ENCODE measurements at regions not wholly inside any gene's neighbourhood (a gene's known extent, or its start where the extent isn't known, plus 50 kb on each side); places are given as distances from the start of the nearest gene placed in this dataset.
A peak's percentile ranks its signal among the peaks of the same experiment; 100 is the strongest.

GRCh38 chr4:185894481-185894880 lies 82.5 kb upstream of the SORBS2 start:
- no peak for DNase-seq

GRCh38 chr4:185895351-185895750 lies 83.4 kb upstream of the SORBS2 start:
- no peak for DNase-seq

GRCh38 chr4:185895866-185896265 lies 83.9 kb upstream of the SORBS2 start:
- DNase-seq = no peak

GRCh38 chr4:185896817-185897488 lies 85.0 kb upstream of the SORBS2 start:
- no peak for DNase-seq

GRCh38 chr4:185898413-185898812 lies 86.4 kb upstream of the SORBS2 start:
- no peak for DNase-seq

- no peak for DNase-seq
Measured at GRCh38 chr4:185899833-185900232, 87.8 kb upstream of the SORBS2 start.

GRCh38 chr4:185902654-185903053 lies 90.7 kb upstream of the SORBS2 start:
- DNase-seq = no peak

GRCh38 chr4:185903205-185903604 lies 91.2 kb upstream of the SORBS2 start:
- DNase-seq = no peak

GRCh38 chr4:185904381-185904780 lies 92.4 kb upstream of the SORBS2 start:
- no peak for DNase-seq

GRCh38 chr4:185909972-185910371 lies 98.0 kb upstream of the SORBS2 start:
- no peak for DNase-seq

- no peak for DNase-seq
Measured at GRCh38 chr4:185911556-185912064, 99.6 kb upstream of the SORBS2 start.

GRCh38 chr4:185912779-185913178 lies 100.8 kb upstream of the SORBS2 start:
- no peak for DNase-seq

GRCh38 chr4:185914583-185915199 lies 102.7 kb upstream of the SORBS2 start:
- peak; percentile 56 for DNase-seq

GRCh38 chr4:185915271-185915670 lies 103.3 kb upstream of the SORBS2 start:
- DNase-seq = no peak

- no peak for DNase-seq
Measured at GRCh38 chr4:185915817-185916216, 103.8 kb upstream of the SORBS2 start.

GRCh38 chr4:185916231-185916630 lies 104.2 kb upstream of the SORBS2 start:
- no peak for DNase-seq

- DNase-seq = no peak
Measured at GRCh38 chr4:185916683-185917082, 104.7 kb upstream of the SORBS2 start.

GRCh38 chr4:185919107-185919506 lies 107.1 kb upstream of the SORBS2 start:
- DNase-seq = no peak

- DNase-seq = peak; percentile 20
Measured at GRCh38 chr4:185920171-185920570, 108.2 kb upstream of the SORBS2 start.

GRCh38 chr4:185920691-185921260 lies 108.8 kb upstream of the SORBS2 start:
- no peak for DNase-seq

- no peak for DNase-seq
Measured at GRCh38 chr4:185921583-185922555, 109.9 kb upstream of the SORBS2 start.

- DNase-seq = no peak
Measured at GRCh38 chr4:185924458-185925044, 112.6 kb upstream of the SORBS2 start.

All from renal pelvis (tissue), 1 donor.